Dermis blood vessel endothelial cell (primary cell): ENCODE measurements at regions not wholly inside any gene's neighbourhood (a gene's known extent, or its start where the extent isn't known, plus 50 kb on each side); places are given as distances from the start of the nearest gene placed in this dataset.
"Not testable (repeated sequence)": the region's sequence is repeated elsewhere in the genome, so short reads cannot be mapped to it uniquely, and the experiment has no call there.

Source experiments
- DNase-seq: peaks from one replicate; pipeline ENCODE4 v3.0.0; 2010

DNA sequence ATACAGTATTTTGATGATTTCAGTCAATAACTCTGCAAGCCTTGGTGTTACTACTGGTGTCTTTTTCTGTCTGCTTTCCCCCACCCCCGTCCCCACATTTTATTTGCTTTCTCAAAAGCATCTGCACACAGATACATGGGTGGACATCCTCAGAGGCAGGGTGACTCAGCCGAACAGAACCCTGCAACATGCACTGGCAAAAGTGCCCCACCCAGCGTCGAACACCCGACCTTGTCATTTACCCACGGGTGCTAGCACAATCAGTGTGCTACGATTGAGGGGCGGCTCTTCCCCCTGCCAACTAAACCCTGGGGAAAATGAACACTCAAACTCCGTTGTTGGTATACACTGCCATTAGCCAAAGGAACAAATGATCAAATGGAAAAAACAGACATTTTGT is 115.9 kb upstream of the NAA20 start:
- peak; percentile 55 for DNase-seq

DNA sequence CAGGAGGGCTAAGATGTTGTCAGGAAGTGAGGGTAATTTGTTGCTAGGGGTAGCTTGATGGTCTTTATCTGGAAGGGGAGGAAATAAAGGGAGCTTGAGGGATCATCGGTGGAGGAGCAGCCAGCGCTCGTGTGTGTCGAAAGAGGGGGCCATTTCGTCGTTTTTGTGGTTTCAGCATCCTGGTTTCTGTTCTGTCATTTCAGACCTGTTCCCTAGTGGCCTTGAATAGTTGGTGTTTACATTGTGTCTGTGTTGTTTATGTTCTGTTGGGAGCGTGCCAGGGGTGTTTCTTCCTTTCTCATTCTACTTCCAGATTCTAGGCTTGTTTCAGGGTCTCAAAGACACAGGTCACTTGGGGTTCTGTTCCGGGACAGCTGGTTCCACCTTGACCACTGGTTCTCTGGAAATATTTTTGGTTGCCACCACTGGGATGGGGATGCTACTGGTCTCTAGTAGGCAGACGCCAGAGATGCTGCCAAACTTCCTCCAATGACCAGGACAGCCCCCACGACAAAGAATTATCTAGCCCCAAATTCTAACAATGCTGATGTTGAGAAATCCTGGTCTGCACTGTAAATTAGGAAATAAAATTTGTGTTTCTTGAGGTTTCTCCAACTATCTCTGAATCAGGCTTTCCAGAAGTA is 113.9 kb upstream of the NAA20 start:
- DNase-seq, result peak; percentile 74

DNA sequence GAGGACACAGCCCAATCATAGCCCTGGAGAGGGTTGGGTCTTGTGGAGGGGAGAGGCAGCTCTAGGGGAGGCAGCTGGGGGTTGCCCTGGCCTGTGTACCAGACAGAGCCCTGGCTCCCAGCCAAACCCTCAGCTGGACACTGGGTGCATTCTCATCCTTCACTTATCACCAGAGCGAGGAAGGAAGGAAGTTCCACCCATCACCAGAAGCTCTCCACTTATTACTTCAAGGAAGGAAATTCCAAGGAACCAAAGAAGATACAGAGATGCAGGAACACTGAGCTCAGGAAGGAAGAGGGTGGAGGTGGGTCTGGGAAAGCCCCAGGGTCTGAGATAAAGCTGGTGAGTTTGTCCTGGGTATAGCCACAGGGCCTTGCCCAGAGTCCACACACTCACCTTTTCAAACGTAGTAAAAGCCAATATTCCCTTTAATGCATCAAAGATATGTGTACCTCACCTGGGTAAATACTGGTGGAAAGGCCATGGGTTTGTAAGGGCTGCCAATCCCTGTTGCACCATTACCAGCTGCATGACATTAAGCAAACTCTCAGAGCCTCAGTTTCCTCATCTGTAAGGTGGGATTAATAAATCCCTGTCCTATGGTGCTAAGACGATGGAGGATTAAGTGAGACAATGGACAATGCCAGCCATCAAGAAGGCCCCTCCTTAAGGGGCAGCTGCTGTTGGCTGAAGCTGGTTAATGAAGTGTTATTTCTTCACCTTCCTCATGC is 109.7 kb upstream of the NAA20 start:
- DNase-seq, result peak; percentile 55

DNA sequence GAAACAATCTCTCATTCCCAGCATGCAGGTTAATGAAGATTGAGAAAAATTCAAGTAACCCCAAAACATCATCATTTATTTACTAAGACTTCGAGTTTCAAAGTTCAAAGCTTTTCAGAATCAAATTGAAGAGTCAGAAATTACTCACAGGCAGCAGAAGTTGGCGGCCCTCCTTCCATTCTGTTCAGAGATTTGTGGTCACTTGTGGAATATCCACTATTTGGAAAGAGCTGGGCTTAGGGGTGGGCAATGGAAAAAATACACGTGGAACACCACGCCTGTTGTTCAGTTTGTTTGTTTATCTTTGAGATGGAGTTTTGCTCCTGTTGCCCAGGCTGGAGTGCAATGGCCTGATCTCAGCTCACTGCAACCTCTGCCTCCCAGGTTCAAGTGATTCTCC is 108.6 kb upstream of the NAA20 start:
- DNase-seq, result no peak

DNA sequence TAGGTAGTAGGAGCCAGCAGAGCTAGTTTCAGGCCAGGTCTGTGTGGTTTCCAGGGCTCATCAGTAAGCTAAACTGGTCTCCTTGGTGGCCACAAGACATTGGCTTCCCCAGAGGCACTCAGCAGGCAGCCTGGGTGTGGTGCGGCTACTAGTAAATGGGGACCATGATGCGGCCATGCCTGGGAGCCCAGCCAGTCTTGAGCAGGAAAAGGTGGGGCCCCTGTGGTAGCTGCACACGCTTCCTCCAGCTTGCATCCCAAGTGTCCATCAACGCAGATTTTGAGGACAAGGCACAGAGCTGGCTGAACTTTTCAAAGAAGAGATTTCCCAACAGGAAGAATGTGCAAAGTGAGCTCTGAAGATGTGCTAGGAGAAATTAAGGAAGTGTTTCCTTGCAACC is 107.4 kb upstream of the NAA20 start:
- peak; percentile 55 for DNase-seq

DNA sequence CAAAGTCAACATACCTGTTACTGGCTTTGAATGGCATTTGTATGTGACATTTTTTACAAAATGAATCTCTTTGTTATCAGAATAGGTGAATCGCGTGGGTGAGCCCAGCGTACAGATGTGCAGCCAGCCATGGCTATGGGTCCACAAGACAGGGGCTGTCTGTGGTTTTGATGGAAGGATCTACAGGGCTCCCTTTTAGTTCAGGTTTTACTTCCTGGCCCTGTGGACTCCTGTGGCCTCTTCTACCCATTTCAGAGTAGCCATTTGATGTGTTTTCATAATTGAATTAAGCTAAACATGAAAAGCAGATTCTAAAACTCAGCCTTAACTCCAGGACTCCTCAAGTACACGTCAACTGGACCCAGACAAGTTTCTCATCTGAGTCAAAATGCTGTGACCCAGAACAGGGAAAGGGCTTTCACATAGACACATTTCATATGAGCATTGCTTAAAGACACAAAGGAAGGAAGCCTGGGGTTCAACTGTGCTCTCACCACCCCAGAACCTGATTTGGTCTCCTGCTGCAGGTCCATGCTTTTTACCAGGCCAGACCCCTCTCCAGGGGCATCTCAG is 105.3 kb upstream of the NAA20 start:
- no peak for DNase-seq

DNA sequence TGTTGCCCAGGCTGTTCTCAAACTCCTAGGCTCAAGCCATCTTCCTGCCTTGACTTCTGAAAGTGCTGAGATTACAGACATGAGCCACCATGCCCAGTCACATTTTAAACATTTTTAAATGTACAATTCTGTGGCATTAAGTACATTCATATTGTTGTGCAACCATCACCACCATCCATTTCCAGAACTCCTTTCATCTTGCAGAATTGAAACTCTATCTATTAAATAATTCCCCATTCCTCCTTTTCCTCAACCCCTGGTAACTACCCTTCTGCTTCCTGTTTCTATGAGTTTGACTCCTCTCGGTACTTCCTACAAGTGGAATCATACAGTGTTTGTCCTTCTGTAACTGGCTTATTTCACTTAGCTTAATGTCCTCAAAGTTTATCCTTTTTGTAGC is 103.8 kb upstream of the NAA20 start:
- DNase-seq, result no peak

DNA sequence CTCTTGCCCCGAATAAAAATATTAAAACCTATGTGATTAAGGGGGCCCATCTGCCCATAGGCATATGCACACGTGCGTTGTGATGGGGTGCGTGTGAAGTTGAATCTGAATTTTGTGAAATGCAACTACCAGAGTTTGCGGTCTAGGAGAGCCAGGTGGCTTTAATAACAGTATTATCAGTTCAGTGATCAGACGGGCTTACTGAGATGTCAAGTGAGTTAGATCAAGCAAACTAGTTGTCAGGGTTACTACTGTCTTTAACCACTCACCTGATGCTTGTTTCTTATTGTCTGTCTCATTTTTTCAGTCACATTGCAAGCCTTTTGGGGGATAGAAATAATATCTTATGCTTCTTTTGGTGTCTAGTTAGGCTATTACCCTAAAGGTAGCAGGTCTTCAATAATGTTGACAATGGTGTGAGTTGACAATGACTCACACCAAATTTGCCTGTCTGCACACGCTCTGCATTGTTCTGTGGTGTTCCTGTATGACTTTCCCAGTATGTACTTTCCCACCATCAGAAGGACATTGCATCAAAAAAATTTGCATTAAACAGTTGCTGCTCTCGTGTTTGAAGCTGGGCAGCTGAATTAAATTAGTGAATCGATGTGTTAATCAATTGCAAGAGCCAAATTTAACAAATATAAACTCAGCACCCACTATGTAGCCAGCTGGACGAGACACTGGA is 103.1 kb upstream of the NAA20 start:
- peak; percentile 90 for DNase-seq

DNA sequence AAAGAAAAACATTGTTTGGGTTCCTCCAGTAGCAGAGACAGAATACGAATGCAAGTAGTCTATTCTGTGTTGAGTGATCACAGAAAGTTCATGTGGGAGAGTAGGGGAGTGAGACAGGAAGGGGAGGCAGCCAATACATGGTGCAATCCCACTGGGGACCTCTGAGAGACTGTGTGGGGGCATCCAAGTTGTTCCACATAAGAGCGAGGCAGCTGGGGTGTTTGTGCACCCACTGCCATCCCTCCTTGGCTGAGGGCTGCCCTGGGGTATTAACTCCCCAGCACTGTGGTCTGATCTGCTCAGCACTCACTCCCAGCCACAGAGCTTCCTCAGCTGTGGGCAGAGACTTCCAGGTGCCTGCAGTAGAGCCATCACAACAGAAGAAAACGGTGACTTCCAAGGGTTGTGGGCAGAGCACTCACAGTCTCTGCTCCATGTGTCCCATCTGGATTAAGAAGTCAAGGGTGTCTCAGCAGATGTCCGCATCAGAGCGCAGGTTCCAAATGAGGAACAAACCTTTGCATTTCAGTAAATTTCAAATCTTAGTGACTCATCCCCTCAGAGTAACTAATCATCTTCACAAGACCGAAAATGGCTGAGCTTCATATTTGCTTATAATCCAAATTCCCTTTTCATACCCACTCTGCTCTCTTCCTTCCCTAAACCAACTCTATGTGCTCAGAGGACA is 101.9 kb upstream of the NAA20 start:
- DNase-seq, result no peak

DNA sequence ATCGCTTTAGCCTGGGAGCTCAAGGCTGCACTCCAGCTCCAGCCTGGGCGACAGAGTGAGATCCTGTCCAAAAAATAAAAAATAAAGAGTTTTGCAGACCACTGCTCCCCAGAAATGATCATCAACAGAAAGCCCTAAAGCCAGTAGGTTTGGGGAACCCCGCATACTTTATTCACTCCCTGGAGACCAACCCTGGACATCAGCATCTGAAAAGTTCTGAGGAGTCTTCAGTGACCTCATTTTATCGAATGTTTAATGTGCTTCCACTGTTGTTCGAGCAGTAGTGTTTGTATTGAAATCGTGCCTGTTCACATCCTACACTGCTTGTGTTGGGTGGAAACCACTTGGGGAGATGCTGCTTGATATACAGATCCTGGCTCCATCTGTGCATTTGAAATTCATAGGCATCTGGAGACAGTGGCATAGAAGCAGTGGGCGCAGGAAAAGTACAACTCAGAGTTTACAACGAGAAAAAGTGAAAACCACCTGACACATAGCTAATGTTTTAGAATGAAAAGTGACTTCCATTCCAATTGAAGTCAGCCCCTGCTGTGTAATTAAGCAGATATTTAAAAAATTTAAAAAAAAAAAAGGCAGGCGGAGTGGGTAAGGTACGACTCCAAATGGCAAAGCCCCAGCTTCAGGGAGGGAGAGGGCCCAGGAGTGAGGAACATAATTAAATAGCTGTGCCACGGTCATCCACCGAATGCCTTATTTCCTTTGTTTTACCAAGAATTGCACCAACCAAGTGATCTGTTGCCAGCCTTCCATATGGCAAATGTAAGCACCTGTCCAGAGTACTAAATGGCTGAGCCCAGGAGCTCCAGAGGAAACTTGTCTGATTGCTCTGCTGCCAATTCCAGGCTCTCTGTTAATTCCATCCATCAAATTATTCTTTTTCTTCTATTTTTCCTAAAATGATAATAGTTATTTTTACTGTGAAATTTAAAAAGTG is 100.4 kb upstream of the NAA20 start:
- DNase-seq, result no peak

DNA sequence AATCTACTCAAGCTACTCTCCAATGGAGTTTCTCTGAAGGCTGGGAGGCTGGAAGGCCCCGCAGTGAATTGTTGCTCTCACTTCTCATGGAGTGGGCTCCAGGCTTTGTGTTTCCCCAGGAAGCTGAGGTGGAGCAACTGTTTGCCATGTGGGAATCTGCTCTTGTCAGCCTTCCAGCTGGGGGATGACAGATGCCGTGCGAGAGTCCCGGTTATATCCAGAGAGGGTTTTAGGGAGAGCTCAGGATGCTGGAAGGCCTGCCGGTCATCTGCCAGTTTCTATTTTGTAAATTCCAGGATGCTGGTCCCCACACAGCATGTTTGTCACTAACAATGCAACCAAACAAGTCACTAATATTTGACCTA is 98.2 kb upstream of the NAA20 start:
- peak; percentile 74 for DNase-seq

DNA sequence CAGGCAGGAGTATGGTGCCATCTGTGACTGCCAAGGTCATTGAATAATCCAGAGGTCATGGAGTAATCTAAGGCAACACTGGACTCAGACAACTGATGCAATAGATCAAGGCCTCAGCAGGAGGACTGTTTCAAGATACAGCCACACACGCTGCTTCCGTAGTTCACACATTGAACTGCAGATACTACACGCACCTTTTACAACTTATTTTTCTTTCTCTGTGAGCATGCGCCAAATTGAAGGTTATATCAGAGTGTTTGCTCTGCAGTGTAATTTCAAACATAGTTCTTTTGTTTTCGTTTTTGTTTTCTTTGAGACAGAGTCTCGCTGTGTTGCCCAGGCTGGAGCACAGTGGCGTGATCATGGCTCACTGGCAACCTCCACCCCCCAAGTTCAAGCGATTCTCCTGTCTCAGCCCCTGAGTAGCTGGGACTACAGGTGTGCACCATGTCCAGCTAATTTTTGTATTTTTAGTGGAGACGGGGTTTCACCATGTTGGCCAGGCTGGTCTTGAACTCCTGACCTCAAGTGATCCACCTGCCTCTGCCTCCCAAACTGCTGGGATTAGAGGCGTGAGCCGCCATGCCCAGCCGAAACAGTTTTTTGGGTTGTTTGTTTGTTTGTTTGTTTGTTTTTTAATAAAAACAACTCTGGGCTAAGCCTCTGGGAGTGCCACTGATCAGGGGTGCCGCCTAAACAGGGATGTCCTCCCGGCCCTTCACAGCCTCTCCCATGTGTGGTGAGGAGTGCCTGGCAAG is 96.6 kb upstream of the NAA20 start:
- DNase-seq, result no peak

DNA sequence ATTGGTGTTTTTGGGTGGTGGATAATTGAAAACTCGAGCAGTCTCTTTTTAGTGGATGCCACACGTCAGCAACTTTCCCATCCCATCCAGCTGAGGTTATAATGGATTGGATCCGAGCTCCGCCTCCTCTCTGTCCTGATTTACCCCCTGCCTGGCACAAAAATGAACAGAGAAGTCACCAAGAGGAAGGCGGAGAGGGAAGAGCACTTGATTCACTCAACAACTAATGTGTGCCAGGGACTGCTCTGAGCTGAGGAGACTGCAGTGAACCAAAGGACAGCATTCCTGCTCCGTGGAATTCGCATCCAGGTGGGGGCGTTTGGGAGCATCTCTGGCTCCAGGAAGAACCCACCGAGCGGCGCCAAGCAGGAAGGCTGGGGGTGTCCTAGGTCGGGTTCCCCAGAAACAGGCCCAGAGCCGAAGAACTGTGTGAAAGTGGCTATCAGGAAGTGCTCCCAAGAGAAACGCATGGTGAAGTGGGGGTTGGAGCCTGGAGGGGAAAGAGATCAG is 95.8 kb upstream of the NAA20 start:
- no peak for DNase-seq

DNA sequence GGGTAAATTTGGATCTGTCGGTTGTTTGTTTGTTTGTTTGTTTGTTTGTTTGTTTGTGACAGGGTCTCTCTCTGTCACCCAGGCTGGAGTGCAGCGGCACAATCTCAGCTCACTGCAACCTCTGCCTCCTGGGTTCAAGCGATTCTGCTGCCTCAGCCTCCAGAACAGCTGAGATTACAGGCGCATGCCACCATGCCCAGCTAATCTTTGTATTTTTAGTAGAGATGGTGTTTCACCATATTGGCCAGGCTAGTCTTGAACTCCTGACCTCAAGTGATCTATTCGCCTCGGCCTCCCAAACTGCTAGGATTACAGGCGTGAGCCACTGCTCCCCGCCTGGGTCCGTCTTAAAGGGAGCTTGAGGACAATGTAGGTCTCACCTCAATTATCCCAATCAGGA is 95.3 kb upstream of the NAA20 start:
- DNase-seq, result not testable (repeated sequence)

DNA sequence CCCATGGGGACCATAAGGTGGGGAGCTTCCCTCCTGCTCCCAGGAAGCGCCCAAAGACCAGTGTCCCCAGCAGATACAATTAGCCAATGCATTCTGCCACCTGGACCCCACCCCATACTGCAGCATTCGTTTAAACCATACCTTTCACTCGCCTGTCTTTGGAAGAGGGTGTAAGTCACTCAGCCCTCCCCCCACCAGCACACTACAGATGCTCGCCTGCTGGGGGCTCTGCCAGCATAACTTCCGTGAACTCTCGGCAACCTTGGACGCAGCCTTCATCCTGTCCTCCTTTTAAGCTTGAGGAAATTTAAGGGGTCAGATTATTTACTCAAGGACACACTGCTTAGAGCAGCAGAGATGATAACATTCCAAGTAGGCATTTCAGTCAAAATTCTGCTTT is 94.4 kb upstream of the NAA20 start:
- no peak for DNase-seq

DNA sequence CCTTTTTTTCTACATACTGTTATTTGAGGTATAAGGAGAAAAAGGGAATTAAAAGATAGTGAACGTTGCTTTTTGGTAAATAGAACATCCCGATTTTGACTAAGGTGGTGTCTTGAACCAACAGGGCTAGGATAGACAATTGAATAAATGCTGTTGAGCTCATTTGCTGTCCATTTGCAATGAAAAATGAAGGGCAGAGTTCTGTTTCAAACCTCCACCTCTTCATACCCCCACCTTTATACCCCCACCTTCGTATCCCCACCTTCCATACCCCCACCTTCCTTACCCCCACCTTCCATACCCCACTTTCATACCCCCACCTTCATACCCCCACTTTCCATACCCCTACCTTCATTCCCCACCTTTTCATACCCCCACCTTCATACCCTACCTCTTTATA is 93.4 kb upstream of the NAA20 start:
- no peak for DNase-seq

DNA sequence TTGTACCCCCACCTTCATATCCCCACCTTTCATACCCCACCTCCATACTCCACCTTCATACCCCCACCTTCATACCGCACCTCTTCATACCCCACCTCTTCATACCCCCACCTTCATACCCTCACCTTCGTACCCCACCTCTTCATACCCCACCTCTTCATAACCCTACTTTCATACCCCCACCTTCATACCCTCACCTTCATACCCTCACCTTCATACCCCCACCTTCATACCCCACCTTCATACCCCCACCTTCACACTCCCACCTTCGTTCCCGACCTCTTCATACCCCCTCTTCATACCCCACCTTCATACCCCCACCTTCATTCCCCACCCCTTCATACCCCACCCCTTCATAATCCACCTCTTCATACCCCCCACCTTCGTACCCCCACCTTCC is 92.9 kb upstream of the NAA20 start:
- DNase-seq, result no peak

DNA sequence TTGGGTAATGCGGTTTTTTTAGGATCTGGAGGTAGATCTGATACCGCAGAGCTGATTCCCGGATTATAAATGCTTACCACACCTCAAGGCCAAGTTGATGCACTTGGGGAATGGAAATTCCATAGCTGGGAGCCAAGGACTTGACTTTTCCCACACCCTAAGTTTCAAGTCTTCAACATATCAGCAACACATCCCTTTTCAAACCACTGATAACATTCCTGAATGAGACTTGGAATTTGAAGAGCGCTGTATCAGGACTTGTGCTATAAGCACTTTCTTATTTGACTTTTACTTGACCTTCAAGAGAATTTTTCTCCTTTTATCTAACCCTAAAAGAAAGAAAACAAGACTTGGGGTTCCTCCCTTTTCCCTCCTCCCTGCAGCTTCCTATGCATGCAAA is 90.6 kb upstream of the NAA20 start:
- no peak for DNase-seq

DNA sequence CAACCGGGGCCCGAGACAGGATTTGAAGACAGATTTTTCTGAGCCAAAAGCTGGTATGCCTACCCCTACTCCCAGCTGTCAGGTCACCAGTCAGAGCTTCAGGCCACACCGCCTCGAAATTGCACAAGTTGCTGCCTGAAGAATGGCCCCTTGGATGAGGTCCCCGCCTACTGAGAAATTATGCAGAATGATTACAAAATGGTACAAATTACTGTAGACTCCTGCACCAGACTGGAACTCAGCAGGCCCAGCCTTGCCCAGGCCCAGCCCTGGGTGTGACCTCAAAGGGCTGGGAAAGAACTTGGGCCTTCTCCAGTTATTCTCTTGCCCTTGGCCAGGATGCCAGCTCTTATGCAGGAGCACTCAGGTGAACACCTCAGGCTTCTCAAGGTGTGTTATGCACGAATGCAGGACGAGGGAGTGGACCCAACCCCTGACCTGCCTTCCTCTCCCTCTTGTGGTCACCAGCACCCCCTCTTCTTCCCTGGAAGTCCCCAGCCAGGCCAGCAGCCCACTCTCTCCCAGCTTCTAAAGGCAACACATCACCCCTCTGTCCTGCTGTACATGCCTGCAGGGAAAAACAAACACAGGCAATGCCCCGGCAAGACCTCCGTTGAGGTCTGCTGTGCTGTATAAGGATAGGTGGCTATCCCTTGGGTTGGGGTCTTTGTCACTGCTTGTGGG is 88.7 kb upstream of the NAA20 start:
- no peak for DNase-seq

DNA sequence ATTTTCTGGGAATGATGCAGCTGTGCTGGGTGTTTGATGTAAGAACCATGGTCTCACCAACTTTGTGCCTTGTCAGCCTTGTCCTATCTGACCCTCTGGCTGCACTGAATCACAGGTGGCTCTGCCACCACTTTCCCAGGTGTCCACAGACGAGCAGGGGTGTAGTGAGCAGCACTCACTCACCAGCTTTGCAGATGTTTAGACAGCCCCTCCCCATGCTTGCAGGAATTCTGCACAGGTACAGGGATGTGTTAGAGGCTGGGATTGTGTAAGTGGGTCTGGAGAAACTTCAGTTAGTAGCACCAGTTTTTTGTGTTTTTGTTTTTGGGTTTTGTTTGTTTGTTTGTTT is 88.2 kb upstream of the NAA20 start:
- DNase-seq, result no peak
